ENCODE measurements at regions not wholly inside any gene's neighbourhood (a gene's known extent, or its start where the extent isn't known, plus 50 kb on each side); places are given as distances from the start of the nearest gene placed in this dataset.
"Not testable (repeated sequence)": the region's sequence is repeated elsewhere in the genome, so short reads cannot be mapped to it uniquely, and the experiment has no call there.

- peak; percentile 7 for DNase-seq
- in situ Hi-C loops (cut with HindIII; ENCODE audit: low pct_ligation_motif_present, low sequenced_read_pairs), result no loop called here
- TF ChIP-seq, protein P1, sequence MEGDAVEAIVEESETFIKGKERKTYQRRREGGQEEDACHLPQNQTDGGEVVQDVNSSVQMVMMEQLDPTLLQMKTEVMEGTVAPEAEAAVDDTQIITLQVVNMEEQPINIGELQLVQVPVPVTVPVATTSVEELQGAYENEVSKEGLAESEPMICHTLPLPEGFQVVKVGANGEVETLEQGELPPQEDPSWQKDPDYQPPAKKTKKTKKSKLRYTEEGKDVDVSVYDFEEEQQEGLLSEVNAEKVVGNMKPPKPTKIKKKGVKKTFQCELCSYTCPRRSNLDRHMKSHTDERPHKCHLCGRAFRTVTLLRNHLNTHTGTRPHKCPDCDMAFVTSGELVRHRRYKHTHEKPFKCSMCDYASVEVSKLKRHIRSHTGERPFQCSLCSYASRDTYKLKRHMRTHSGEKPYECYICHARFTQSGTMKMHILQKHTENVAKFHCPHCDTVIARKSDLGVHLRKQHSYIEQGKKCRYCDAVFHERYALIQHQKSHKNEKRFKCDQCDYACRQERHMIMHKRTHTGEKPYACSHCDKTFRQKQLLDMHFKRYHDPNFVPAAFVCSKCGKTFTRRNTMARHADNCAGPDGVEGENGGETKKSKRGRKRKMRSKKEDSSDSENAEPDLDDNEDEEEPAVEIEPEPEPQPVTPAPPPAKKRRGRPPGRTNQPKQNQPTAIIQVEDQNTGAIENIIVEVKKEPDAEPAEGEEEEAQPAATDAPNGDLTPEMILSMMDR (IDR thresholded peaks at IDR 0.05; ENCODE audit: low read depth, low read length, missing control alignments), result no peak
These were observed 878.0 kb downstream of the PDCD6IP start for GRCh38 chr3:34676436-34676835.

DNA sequence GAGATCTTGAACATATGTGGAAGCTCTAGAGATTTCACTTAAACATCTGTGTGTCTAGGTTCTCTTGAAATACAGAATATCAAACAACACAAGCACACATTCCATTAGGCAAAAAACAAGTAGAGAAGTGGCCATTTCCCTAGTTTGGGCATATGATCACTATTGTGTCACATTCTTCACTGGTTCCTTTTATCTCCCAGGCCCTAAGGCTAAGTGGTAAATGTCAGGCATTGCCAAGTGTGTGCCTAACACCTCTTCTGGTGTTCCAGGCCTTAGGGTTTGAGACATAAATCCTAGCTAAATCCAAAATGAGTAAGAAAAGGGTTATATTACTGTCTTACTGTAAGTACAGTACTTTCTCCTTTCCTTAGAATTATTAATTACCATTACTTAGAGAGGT, 880.1 kb downstream of the PDCD6IP start:
- H3K4me3 ChIP-seq (ENCODE audit: low read depth, low read length), result no peak overlapping the region
- TF ChIP-seq, protein P1 (IDR thresholded peaks at IDR 0.05; ENCODE audit: low read depth, low read length, missing control alignments), result no peak
- no peak overlapping the region for H3K27ac ChIP-seq
- H3K36me3 ChIP-seq (replicated peaks), result no peaks in the 10 kb centered on the region
- in situ Hi-C loops (cut with HindIII; ENCODE audit: low pct_ligation_motif_present, low sequenced_read_pairs), result no loop called here
- no peak for DNase-seq
- H3K27me3 ChIP-seq (replicated peaks), result no peaks in the 10 kb centered on the region

More at GRCh38 chr3:34676436-34676835, 878.0 kb downstream of the PDCD6IP start:
- Histone ChIP-seq H3K27me3 (replicated peaks) (no peaks in the 10 kb centered on the region), H3K4me3 (ENCODE audit: low read depth, low read length) (no peak overlapping the region), H3K27ac (no peak overlapping the region), H3K36me3 (replicated peaks) (no peaks in the 10 kb centered on the region)

GRCh38 chr3:34679055-34679454, 880.6 kb downstream of the PDCD6IP start:
- in situ Hi-C loops (cut with HindIII; ENCODE audit: low pct_ligation_motif_present, low sequenced_read_pairs); H3K4me3 ChIP-seq (ENCODE audit: low read depth, low read length); H3K36me3 ChIP-seq (replicated peaks); H3K27me3 ChIP-seq (replicated peaks); DNase-seq; H3K27ac ChIP-seq: not testable (repeated sequence)

- TF ChIP-seq, protein P1 (IDR thresholded peaks at IDR 0.05; ENCODE audit: low read depth, low read length, missing control alignments), result peak; percentile 72
- peak; percentile 50 for DNase-seq
- no peaks in the 10 kb centered on the region for H3K27me3 ChIP-seq (replicated peaks)
- in situ Hi-C loops (cut with HindIII; ENCODE audit: low pct_ligation_motif_present, low sequenced_read_pairs), result no loop called here
- no peak overlapping the region for H3K4me3 ChIP-seq (ENCODE audit: low read depth, low read length)
- no peak overlapping the region for H3K27ac ChIP-seq
- no peaks in the 10 kb centered on the region for H3K36me3 ChIP-seq (replicated peaks)
These were observed 885.4 kb downstream of the PDCD6IP start for GRCh38 chr3:34683851-34684250.

GRCh38 chr3:34686541-34686940, 888.1 kb downstream of the PDCD6IP start:
- H3K36me3 ChIP-seq (replicated peaks), result no peaks in the 10 kb centered on the region
- in situ Hi-C loops (cut with HindIII; ENCODE audit: low pct_ligation_motif_present, low sequenced_read_pairs), result no loop called here
- no peak overlapping the region for H3K27ac ChIP-seq
- no peak for DNase-seq
- H3K27me3 ChIP-seq (replicated peaks), result no peaks in the 10 kb centered on the region
- H3K4me3 ChIP-seq (ENCODE audit: low read depth, low read length), result no peak overlapping the region
- TF ChIP-seq, protein P1 (IDR thresholded peaks at IDR 0.05; ENCODE audit: low read depth, low read length, missing control alignments), result no peak

DNA sequence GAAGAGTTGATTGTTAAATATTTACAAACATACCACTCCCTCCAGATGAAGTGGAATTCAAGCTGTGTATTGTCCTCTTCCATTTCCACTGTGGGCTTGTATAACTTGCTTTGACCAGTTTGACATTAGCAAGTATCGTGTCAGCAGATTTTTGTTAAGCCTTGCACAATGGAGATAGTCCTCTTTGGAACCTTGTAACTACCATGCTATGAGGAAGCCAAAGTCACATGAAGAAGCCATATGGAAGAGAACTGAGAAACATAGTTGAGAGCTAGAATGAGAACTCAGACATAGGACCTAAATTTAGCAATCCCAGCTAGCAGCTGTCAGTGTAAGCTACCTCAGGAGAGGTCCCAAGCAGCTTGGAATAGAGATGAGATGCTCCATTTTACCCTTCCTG, 889.2 kb downstream of the PDCD6IP start:
- H3K36me3 ChIP-seq (replicated peaks), result no peaks in the 10 kb centered on the region
- in situ Hi-C loops (cut with HindIII; ENCODE audit: low pct_ligation_motif_present, low sequenced_read_pairs), result no loop called here

More for the DNA sequence above, 889.2 kb downstream of the PDCD6IP start:
- DNase-seq, result no peak
- H3K27ac ChIP-seq, result no peak overlapping the region
- H3K27me3 ChIP-seq (replicated peaks), result no peaks in the 10 kb centered on the region
- TF ChIP-seq, protein P1 (IDR thresholded peaks at IDR 0.05; ENCODE audit: low read depth, low read length, missing control alignments), result no peak
- no peak overlapping the region for H3K4me3 ChIP-seq (ENCODE audit: low read depth, low read length)

Measured in brain microvascular endothelial cell (primary cell).